ENCODE measurements at regions not wholly inside any gene's neighbourhood (a gene's known extent, or its start where the extent isn't known, plus 50 kb on each side); places are given as distances from the start of the nearest gene placed in this dataset.
"Not testable (repeated sequence)": the region's sequence is repeated elsewhere in the genome, so short reads cannot be mapped to it uniquely, and the experiment has no call there.

DNA sequence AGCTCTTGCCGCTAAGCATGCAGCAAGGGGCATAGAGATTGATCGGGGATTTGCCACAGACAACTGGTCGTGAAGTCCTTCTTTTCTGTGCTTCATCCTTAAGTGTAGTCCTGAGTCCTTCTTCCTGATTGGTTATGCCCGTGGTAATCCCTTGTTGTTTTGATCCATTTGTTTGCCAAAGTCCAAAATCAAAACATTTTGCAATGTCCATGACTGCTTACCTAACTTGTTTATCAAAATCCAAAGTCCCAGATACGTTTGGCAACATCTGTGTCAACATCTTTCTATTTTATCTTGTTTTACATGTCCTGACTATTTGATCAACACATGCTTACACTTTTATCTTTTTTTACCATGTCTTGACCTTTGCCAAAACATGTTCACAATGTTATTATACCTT lies 229.0 kb upstream of the ZNF804A start:
- no peak for DNase-seq

GRCh38 chr2:184370954-184371353 lies 227.4 kb upstream of the ZNF804A start:
- DNase-seq, result no peak

GRCh38 chr2:184371641-184372040 lies 226.7 kb upstream of the ZNF804A start:
- DNase-seq, result no peak

GRCh38 chr2:184372484-184372883 lies 225.8 kb upstream of the ZNF804A start:
- DNase-seq, result no peak

DNA sequence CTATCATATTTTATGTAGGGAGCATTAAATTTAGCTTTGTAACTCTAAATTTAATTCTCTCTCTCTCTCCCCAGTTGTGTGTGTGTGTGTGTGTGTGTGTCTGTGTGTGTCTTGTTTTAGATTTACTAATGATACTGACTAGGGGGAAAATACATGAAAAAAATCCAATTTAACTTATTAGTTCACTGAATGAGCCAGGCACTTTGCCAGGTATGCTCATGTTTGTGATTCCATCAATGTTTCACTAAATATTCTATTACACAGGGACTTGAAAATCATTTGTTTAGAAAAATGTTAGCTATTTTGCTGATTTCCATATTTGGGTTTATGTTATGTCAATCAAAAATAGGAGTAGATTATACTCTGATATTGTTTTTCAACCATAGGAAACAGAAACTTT lies 203.7 kb upstream of the ZNF804A start:
- no peak for DNase-seq

DNA sequence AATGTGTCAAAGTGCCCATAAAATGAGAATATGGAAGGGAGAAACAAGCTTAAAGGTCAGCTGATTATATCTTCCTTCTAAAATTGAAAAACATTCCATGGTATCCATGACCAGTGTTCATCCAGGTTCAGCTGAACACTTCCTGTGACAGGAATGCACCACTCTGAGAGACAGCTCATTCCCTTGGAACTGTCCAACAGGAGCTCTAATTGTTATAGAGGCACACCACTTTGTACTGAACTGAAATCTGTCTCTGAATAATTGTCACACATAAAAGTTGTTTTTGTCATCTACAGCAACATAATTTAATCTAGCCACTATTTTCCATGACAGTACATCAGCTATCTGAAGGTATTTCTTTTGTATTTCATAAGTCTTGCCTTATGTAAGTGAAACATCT lies 195.9 kb upstream of the ZNF804A start:
- DNase-seq, result no peak

GRCh38 chr2:184407041-184407630 lies 191.2 kb upstream of the ZNF804A start:
- DNase-seq, result not testable (repeated sequence)

- DNase-seq, result no peak
These were observed 188.2 kb upstream of the ZNF804A start for GRCh38 chr2:184410160-184410559.

DNA sequence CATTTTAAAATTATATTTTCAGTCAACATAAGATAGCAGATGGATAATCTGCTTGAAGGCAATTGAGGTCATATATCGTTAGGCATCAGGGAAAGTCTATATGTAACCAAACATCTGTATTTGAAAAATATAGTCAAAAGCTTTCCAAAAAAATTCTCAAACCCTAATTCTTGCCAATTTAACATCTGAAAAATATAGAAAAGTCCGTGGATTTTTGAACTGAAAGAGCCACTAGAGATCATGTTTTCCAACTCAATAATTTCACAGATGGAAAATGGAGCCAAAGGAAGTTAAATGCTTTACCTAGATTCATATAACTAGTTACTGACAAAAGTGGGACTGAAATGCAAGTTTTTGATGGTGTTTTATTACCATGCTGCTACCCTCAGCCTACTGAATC lies 185.1 kb upstream of the ZNF804A start:
- DNase-seq, result no peak

GRCh38 chr2:184413671-184414229 lies 184.6 kb upstream of the ZNF804A start:
- no peak for DNase-seq

GRCh38 chr2:184416146-184416913 lies 182.0 kb upstream of the ZNF804A start:
- DNase-seq, result no peak

GRCh38 chr2:184419744-184420143 lies 178.6 kb upstream of the ZNF804A start:
- DNase-seq, result no peak

DNA sequence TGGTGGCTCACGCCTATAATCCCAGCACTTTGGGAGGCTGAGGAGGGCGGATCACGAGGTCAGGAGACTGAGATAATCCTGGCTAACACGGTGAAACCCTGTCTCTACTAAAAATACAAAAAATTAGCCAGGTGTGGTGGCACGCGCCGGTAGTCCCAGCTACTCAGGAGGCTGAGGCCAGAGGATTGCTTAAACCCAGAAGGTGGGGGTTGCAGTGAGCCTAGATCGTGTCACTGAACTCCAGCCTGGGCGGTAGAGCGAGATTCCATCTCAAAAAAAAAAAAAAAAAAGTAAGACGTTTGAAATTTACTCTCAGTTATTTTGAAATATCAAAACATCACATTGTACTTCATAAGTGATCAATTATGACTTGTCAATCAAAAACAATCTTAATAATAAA lies 176.9 kb upstream of the ZNF804A start:
- not testable (repeated sequence) for DNase-seq

- no peak for DNase-seq
These were observed 173.2 kb upstream of the ZNF804A start for GRCh38 chr2:184425083-184425482.

- DNase-seq, result no peak
These were observed 154.1 kb upstream of the ZNF804A start for GRCh38 chr2:184444217-184444616.

GRCh38 chr2:184444623-184445223 lies 153.6 kb upstream of the ZNF804A start:
- no peak for DNase-seq

GRCh38 chr2:184449760-184450159 lies 148.6 kb upstream of the ZNF804A start:
- no peak for DNase-seq

- no peak for DNase-seq
These were observed 145.4 kb upstream of the ZNF804A start for GRCh38 chr2:184452907-184453306.

- DNase-seq, result no peak
These were observed 142.7 kb upstream of the ZNF804A start for GRCh38 chr2:184455624-184456023.

DNA sequence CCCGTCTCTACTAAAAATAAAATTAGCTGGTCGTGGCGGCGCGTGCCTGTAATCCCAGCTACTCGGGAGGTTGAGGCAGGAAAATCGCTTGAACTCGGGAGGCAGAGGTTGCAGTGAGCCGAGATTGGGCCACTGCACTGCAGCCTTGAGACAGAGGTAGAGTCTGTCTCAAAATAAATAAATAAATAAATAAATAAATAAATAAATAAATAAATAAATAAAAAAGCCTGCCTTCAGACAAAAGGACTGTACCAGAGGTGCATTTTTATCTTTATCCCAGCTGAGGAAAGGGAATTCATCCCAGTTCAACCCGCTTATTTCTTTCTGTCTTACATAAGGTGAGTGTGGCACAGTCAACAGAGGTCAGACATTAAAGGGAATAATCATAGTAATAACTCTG lies 141.6 kb upstream of the ZNF804A start:
- not testable (repeated sequence) for DNase-seq

GRCh38 chr2:184463102-184463865 lies 135.0 kb upstream of the ZNF804A start:
- DNase-seq, result no peak

DNA sequence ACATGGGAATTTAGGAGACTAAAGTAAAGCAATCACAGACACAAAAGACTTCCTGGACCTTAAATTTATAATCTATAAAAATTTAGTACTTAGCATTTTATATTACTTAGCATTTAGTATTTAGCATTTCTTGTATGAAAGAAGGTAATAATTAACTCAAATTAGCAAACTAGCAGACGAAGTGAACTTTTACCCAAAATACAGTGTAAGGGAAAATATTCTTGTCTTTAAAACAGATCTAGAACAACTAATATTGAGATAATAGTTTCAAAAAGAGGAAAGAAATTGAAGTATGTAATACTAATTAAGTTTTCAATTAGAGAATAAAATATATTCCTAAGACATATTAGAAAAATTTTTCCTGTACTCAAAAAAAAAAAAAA lies 134.5 kb upstream of the ZNF804A start:
- no peak for DNase-seq

- no peak for DNase-seq
These were observed 129.5 kb upstream of the ZNF804A start for GRCh38 chr2:184468826-184469225.
